Peyer's patch (tissue), 4 donors: ENCODE measurements at regions not wholly inside any gene's neighbourhood (a gene's known extent, or its start where the extent isn't known, plus 50 kb on each side); places are given as distances from the start of the nearest gene placed in this dataset.

Experiments used
- POLR2A ChIP-seq, 2 donors: fragments of 450-650 bp; IDR thresholded peaks; one replicate each; pipeline ENCODE4 v1.5.1; 2017; ENCODE audit warnings: antibody characterized with exemption in 2 of 2, mild to moderate bottlenecking in 2 of 2, moderate library complexity in 2 of 2
- TF ChIP-seq, protein P1 (sequence below), 6 experiments: fragments of 450-650 bp in 4 of 6; fragments of 200-600 bp in 2 of 6; sonication (generic) in 1 of 6; IDR thresholded peaks; one replicate each; pipeline ENCODE4 v1.5.1; 2017 to 2019; ENCODE audit warnings: antibody characterized with exemption in 6 of 6, mild to moderate bottlenecking in 3 of 6, moderate library complexity in 1 of 6

DNA sequence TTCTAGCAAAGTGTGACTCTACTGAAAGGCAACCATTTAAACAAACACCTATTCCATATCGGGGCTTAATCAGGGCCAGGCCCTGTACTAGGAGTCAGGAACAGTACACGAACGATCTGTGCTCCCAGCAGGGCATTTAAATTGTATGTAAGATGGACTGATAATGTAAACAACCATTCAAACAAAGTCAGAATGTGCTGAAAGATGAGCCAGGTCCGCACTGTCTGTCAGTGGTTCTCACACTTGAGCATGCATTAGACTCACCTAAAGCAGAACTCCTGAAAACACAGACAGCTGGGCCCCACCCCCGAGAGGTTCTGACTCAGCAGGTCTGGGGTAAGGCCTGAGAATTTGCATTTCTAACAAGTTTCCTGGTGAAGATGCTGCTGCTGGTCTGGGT, 81.6 kb downstream of the PXDC1 start:
- TF ChIP-seq POLR2A (IDR thresholded peaks at IDR 0.05), result no peak
- TF ChIP-seq, protein P1, sequence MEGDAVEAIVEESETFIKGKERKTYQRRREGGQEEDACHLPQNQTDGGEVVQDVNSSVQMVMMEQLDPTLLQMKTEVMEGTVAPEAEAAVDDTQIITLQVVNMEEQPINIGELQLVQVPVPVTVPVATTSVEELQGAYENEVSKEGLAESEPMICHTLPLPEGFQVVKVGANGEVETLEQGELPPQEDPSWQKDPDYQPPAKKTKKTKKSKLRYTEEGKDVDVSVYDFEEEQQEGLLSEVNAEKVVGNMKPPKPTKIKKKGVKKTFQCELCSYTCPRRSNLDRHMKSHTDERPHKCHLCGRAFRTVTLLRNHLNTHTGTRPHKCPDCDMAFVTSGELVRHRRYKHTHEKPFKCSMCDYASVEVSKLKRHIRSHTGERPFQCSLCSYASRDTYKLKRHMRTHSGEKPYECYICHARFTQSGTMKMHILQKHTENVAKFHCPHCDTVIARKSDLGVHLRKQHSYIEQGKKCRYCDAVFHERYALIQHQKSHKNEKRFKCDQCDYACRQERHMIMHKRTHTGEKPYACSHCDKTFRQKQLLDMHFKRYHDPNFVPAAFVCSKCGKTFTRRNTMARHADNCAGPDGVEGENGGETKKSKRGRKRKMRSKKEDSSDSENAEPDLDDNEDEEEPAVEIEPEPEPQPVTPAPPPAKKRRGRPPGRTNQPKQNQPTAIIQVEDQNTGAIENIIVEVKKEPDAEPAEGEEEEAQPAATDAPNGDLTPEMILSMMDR (IDR thresholded peaks at IDR 0.05), result no peak
